Small intestine (tissue), 7 donors: ENCODE measurements at regions not wholly inside any gene's neighbourhood (a gene's known extent, or its start where the extent isn't known, plus 50 kb on each side); places are given as distances from the start of the nearest gene placed in this dataset.

Source experiments
- DNase-seq, 2 donors: peaks; one replicate each; pipeline versions ENCODE4 v3.0.0 to v3.0.0-alpha.2; 2013
- FAIRE-seq: peaks from 2 replicates; lab custom pipeline; 2012; peaks lifted over from hg19 to GRCh38; lab: Jason Lieb, UNC
- H3K27ac ChIP-seq, 3 donors: one replicate each; pipeline ENCODE4 v1.5.1; 2013; ENCODE audit warnings: low read length in 2 of 3, mild to moderate bottlenecking in 2 of 3, control low read depth in 1 of 3, inconsistent platforms in 1 of 3, low read depth in 1 of 3, moderate library complexity in 1 of 3
- H3K27me3 ChIP-seq, 3 donors: one replicate each; pipeline ENCODE4 v1.6.1; 2013; ENCODE audit warnings: low read length in 3 of 3, inconsistent platforms in 1 of 3; ENCODE audit not compliant: control insufficient read depth in 3 of 3, insufficient read depth in 3 of 3
- H3K36me3 ChIP-seq, 3 donors: one replicate each; pipeline ENCODE4 v1.6.1; 2013; ENCODE audit warnings: low read length in 3 of 3, inconsistent platforms in 1 of 3, low read depth in 1 of 3, mild to moderate bottlenecking in 1 of 3, moderate library complexity in 1 of 3; ENCODE audit not compliant: control insufficient read depth in 3 of 3, insufficient read depth in 2 of 3
- H3K4me1 ChIP-seq, 3 donors: one replicate each; pipeline ENCODE4 v1.6.1; 2013; ENCODE audit warnings: low read length in 2 of 3, inconsistent platforms in 1 of 3, low read depth in 1 of 3, mild to moderate bottlenecking in 1 of 3, moderate library complexity in 1 of 3; ENCODE audit not compliant: control insufficient read depth in 3 of 3, insufficient read depth in 2 of 3
- H3K4me3 ChIP-seq, 3 donors: one replicate each; pipeline ENCODE4 v1.5.1; 2013; ENCODE audit warnings: low read length in 3 of 3, control low read depth in 1 of 3, inconsistent platforms in 1 of 3, low read depth in 1 of 3, mild to moderate bottlenecking in 1 of 3, moderate library complexity in 1 of 3
- H3K9me3 ChIP-seq, 2 donors: one replicate each; pipeline ENCODE4 v1.6.1; 2013; ENCODE audit warnings: low read depth in 1 of 2, low read length in 1 of 2; ENCODE audit not compliant: control insufficient read depth in 2 of 2, insufficient read depth in 1 of 2
- WGBS, 3 donors: extraction: QIAGEN DNeasy Blood & Tissue Kit; methylation state at CpG; one replicate each; pipeline ENCODE4 v1.1.7; 2013; 5-methylcytosine and 5-hydroxymethylcytosine counted together
- donor health status: healthy with polysubstance abuse.
- donor health status: control.
- donor health status: control.
- donor health status: Bipolar disorder and iron deficiency.
- donor health status: healthy.

- H3K36me3 ChIP-seq: no peaks in the 10 kb centered on the region
- no peak overlapping the region for H3K4me3 ChIP-seq
- WGBS, 3 donors: 52 to 73% (median 56%) methylated on average over 1 of the region's 1 CpG
- H3K27ac ChIP-seq: no peak overlapping the region
- no peaks in the 10 kb centered on the region for H3K9me3 ChIP-seq
- no peaks in the 10 kb centered on the region for H3K27me3 ChIP-seq
- no peak for FAIRE-seq
- H3K4me1 ChIP-seq: no peaks in the 10 kb centered on the region
- no peak for DNase-seq
These were observed 1251.2 kb upstream of the C9orf72 start for GRCh38 chr9:28824432-28824963.

DNA sequence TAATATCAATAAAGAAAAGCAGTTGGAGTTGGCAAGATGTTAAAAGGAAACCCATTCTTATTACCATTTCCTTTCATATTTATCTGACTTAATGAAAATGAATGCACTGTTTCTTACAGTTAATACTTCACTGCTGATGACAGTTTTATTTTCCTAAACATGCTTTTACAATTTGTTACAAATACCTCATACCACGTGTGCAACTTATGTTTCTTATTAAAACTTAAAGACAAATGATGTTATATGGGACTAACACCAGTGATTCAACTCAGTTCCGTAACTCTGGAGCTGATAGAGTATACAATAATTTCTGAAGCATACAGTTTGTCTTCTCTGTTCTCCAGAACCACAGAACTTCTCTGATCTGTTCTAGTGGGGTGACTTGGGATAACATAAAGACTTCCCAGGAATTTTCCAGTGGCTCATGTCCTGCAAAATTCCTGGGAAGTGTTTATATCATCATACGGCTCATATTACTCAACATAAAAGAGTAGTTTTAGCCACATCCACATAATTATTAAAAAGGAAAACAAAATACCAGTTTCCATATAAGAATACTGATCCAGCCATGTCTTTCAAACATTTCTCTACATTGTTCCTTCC lies 1259.0 kb upstream of the C9orf72 start:
- no peaks in the 10 kb centered on the region for H3K27me3 ChIP-seq
- H3K36me3 ChIP-seq: no peaks in the 10 kb centered on the region
- 63 to 70% (median 68%) methylated on average over 3 of the region's 3 CpGs for WGBS, 3 donors
- DNase-seq (no peak), FAIRE-seq (no peak)
- H3K27ac ChIP-seq: no peak overlapping the region
- H3K4me1 ChIP-seq: no peaks in the 10 kb centered on the region
- no peaks in the 10 kb centered on the region for H3K9me3 ChIP-seq
- no peak overlapping the region for H3K4me3 ChIP-seq

DNA sequence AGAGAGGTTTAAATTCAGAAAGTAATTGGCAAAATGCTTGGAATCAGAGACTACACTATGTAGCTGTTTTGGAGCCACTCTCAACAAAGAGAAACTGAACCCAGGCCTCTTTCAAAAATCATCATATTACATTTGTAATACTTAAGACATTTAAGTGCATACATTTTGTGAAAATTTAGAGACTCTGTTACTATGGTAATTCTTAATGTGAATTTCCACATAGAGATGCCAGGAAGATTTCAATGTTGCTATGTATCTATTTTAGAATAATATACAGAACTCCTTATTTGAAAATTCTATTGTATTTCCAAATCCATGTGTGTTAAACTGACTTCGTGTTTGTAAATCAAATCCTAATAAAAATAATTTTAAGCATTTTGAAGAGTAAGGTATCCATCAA lies 1260.9 kb upstream of the C9orf72 start:
- Histone ChIP-seq H3K9me3 (peaks cover 0 to 6% of the 10 kb centered on the region in 2 donors), H3K4me1 (no peaks in the 10 kb centered on the region), H3K27me3 (no peaks in the 10 kb centered on the region), H3K36me3 (no peaks in the 10 kb centered on the region), H3K4me3 (no peak overlapping the region), H3K27ac (no peak overlapping the region)
- FAIRE-seq (no peak), DNase-seq (no peak)
- 53 to 73% (median 59%) methylated on average over 1 of the region's 1 CpG for WGBS, 3 donors

DNA sequence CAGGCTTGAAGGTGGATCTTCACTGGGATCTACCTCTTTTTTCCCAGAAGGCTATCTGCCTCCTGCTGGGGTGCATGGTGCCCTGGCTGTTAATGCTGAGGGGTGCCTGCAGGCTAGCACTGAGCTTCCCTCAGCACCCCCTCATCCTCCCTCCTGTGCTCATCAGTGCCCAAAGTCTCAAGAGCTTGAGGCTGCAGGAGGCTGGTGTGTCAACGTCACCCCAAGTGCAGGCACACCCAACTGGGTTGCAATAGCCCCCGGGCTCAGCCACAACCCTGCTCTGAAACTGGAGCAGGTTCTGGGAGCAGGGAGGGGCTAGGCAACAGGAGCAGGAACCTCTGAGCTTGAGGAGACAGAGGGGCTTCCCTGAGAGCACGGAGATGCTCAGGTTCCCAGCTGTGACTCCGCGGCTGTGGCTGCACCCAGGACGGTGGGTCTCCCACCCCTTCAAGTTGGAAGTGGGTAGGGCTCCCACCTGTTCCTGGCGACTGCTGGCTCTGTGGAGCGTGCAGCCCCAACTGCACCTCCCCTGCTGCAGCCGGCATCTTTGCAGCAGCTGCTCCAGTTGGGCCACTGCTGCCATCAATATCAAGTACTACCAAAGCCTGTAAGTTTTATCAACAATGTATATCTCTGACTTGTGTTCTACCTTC lies 1266.6 kb upstream of the C9orf72 start:
- no peak for FAIRE-seq
- 78 to 91% (median 83%) methylated on average over 9 of the region's 9 CpGs for WGBS, 3 donors
- H3K27me3 ChIP-seq: no peaks in the 10 kb centered on the region
- H3K4me3 ChIP-seq: no peak overlapping the region
- no peak for DNase-seq
- H3K36me3 ChIP-seq: no peaks in the 10 kb centered on the region
- peaks cover 0 to 14% of the 10 kb centered on the region in 2 donors for H3K9me3 ChIP-seq
- no peak overlapping the region for H3K27ac ChIP-seq
- H3K4me1 ChIP-seq: no peaks in the 10 kb centered on the region

DNA sequence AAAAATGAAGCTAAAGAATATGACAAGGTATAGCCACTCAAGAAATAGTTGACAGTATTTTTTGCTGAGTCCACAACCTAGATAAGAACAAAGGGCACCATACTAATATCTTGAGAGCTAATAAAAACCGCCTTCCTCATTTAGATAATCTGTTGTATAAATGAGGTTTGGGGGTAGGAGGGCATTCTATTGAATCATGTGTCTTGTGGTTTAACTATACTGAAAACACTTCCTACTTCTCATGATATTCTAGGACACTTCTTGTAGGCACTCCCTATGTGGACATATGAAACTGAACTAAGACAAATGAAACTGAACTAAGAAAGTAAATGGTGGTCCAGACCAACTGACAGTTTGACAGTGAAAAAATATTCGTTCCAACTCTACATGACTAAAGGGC lies 1268.5 kb upstream of the C9orf72 start:
- Histone ChIP-seq H3K4me3 (no peak overlapping the region), H3K27ac (no peak overlapping the region), H3K27me3 (no peaks in the 10 kb centered on the region), H3K36me3 (no peaks in the 10 kb centered on the region), H3K9me3 (peaks cover 0 to 14% of the 10 kb centered on the region in 2 donors), H3K4me1 (no peaks in the 10 kb centered on the region)
- DNase-seq (no peak), FAIRE-seq (no peak)
- WGBS, 3 donors: 46 to 61% (median 47%) methylated on average over 2 of the region's 2 CpGs

DNA sequence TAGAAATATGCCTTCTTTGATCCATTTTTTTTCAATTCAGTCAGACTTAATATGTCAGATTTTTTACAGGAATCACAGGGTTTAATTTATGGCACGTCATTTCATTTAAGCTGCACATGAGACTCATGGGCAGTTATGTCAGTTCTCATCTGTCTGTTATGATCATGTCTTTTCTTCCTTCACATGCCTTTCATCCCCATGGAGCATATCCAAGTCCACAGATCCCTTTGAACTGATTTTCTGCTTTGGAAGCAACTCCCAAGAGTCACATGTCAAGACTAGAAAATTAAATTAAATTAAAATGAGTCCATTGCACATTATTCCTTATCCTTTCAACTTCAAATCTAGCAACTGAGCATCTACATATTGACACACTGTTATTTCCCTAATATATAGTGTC lies 1274.0 kb upstream of the C9orf72 start:
- no peak overlapping the region for H3K27ac ChIP-seq
- FAIRE-seq: no peak
- no peaks in the 10 kb centered on the region for H3K9me3 ChIP-seq
- 87 to 94% (median 89%) methylated on average over 1 of the region's 1 CpG for WGBS, 3 donors
- H3K36me3 ChIP-seq: no peaks in the 10 kb centered on the region
- no peak overlapping the region for H3K4me3 ChIP-seq
- H3K4me1 ChIP-seq: no peaks in the 10 kb centered on the region
- H3K27me3 ChIP-seq: no peaks in the 10 kb centered on the region
- no peak for DNase-seq

DNA sequence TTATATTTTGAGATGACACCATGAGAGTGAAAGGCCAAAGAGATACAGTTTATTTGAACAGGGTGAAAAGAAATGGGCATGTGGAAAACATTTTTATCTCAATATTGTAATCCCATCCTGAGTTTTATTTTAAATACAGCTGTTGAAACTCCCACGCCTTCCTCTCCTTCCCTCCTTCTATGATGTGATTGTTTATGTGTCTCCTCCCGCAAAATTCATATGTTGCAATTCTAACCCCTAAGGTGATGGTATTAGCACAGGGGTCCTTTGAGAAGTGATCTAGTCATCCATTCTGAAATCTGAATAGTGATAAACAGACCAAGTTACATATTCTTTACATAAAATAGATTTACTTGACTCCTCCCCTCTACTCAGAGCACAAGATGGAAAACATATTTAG lies 1275.4 kb upstream of the C9orf72 start:
- Histone ChIP-seq H3K9me3 (no peaks in the 10 kb centered on the region), H3K27me3 (no peaks in the 10 kb centered on the region), H3K4me3 (no peak overlapping the region), H3K36me3 (no peaks in the 10 kb centered on the region), H3K27ac (no peak overlapping the region), H3K4me1 (no peaks in the 10 kb centered on the region)
- FAIRE-seq: no peak
- 73 to 89% (median 87%) methylated on average over 2 of the region's 2 CpGs for WGBS, 3 donors
- DNase-seq: no peak

GRCh38 chr9:28853477-28853876 lies 1280.2 kb upstream of the C9orf72 start:
- WGBS, 3 donors: 33 to 48% (median 46%) methylated on average over 4 of the region's 4 CpGs
- Histone ChIP-seq H3K27ac (no peak overlapping the region), H3K9me3 (no peaks in the 10 kb centered on the region), H3K27me3 (no peaks in the 10 kb centered on the region), H3K4me3 (no peak overlapping the region), H3K36me3 (no peaks in the 10 kb centered on the region), H3K4me1 (no peaks in the 10 kb centered on the region)
- FAIRE-seq: no peak
- no peak for DNase-seq
